ENCODE measurements at regions not wholly inside any gene's neighbourhood (a gene's known extent, or its start where the extent isn't known, plus 50 kb on each side); places are given as distances from the start of the nearest gene placed in this dataset.

DNA sequence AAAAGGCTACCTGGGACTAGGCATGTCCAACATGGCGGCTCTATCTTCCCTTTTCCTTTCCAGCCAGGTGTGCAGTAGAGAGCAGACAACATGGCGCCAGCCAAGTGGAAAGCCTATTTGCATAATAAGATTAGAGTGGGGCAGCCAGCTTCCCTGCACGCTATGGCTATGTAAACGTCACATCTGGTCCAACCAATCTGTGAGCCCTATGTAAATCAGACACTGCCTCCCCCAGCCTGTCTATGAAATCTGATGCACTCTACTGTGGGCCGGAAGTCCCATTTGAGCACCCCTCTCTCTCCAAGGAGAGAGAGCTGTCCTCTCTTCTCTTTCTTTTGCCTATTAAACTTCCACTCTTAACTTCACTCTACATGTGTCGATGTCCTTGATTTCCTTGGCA, 984.9 kb upstream of the AUTS2 start:
- no peak for TF ChIP-seq CTCF (IDR thresholded peaks at IDR 0.05)
- TF ChIP-seq POLR2A (IDR thresholded peaks at IDR 0.05), result no peak
